WI38 (cell line): ENCODE measurements at regions not wholly inside any gene's neighbourhood (a gene's known extent, or its start where the extent isn't known, plus 50 kb on each side); places are given as distances from the start of the nearest gene placed in this dataset.

ENCODE experiments used
- H3K4me3 ChIP-seq: 2 replicates; pipeline ENCODE4 v1.5.1; 2011; ENCODE audit warnings: low read depth, mild to moderate bottlenecking, control low read depth, low read length
- TF ChIP-seq, protein P1 (sequence below): IDR thresholded peaks from 2 replicates; pipeline ENCODE4 v1.5.1; 2012; ENCODE audit warnings: low read depth, mild to moderate bottlenecking, control low read depth, low read length

DNA sequence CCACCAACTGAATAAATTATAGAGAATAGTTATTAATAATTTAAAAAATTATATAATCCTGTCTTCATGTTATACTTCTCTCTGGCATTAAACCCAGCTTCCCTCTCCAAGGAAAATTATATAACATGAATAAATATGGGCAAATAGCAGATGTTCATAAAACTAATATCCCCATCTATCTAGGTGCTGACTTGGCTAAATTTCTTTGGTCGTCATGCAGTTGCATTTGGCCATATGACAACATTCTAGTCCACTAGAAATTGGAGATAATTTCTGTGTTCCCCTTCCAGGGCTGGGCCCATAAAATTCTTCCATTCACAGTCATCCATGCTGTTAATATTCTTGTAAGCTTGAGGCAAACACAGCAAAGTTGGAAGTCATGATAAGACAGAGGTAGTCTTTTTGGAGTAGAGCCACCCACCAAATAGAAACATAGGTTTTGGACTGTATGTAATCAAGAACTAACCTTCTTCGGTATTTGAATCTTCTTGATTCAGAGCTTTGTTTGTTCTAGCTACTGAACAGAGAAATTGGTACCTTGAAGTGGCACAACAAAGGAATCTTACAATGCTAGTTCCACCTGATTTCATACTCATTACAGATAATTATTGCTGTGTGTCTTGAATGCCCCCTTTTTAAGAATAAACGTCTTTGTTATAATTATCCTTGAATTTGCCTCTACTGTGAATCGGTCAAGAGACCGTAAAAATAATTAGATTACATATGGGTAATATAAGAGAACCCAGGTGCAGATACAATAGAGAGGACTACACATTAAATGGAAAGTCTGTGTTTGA lies 678.5 kb upstream of the PCDH20 start:
- no peak overlapping the region for H3K4me3 ChIP-seq
- TF ChIP-seq, protein P1, sequence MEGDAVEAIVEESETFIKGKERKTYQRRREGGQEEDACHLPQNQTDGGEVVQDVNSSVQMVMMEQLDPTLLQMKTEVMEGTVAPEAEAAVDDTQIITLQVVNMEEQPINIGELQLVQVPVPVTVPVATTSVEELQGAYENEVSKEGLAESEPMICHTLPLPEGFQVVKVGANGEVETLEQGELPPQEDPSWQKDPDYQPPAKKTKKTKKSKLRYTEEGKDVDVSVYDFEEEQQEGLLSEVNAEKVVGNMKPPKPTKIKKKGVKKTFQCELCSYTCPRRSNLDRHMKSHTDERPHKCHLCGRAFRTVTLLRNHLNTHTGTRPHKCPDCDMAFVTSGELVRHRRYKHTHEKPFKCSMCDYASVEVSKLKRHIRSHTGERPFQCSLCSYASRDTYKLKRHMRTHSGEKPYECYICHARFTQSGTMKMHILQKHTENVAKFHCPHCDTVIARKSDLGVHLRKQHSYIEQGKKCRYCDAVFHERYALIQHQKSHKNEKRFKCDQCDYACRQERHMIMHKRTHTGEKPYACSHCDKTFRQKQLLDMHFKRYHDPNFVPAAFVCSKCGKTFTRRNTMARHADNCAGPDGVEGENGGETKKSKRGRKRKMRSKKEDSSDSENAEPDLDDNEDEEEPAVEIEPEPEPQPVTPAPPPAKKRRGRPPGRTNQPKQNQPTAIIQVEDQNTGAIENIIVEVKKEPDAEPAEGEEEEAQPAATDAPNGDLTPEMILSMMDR: no peak

DNA sequence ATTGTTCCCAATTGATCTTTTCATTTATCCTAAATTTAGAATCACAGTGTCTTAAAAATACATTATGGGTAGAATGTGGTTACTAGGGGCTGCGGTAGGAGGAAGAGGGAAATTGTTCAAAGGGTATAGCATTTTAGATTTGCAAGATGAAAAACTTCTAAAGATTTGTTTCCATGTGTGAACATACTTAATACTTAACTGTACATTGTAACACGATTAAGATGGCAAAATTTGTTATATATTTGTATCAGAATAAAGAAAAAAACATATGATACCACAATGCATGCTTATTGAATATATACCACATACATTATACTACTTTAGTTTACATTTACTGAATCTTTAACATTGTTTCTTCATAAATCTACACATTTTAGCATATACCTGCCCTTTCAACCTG lies 677.3 kb upstream of the PCDH20 start:
- H3K4me3 ChIP-seq: no peak overlapping the region
- TF ChIP-seq, protein P1: no peak

DNA sequence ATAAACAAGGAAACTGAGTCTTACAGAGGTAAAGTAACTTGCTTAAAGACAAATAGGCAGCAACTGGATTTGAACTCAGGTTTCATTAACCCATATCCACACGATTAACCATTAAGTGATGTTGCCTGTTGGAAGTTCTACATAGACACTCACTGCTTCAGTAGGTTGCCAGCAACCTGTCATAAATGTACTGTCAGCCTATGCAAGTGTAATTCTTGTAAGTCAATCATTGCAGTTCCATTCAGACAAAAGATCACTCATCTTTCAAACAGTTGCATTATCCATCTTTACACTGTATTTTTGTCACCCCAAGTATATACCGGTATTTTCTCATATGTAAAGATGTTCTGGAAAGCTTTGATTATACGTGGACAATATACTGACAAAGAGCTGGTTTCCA lies 676.9 kb upstream of the PCDH20 start:
- no peak overlapping the region for H3K4me3 ChIP-seq
- TF ChIP-seq, protein P1: no peak

DNA sequence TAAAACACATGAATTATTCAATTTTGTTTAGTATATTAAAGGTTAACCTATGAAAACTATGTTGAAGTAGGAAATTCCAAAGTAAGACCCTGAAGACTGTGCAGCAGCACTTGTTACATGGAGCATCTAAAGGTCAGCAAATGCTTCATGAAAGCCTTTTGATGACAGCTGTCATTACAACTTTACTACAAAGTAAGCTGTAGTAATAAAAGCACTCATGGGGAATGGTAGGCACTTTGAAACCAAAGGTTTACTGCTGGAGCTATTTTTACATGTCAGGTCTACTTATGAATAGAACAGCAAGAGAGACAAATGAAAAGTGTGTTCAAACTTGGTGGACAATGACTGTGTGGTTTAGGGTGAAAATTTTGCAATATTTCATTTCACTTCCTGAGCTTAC lies 672.5 kb upstream of the PCDH20 start:
- no peak overlapping the region for H3K4me3 ChIP-seq
- TF ChIP-seq, protein P1: no peak

DNA sequence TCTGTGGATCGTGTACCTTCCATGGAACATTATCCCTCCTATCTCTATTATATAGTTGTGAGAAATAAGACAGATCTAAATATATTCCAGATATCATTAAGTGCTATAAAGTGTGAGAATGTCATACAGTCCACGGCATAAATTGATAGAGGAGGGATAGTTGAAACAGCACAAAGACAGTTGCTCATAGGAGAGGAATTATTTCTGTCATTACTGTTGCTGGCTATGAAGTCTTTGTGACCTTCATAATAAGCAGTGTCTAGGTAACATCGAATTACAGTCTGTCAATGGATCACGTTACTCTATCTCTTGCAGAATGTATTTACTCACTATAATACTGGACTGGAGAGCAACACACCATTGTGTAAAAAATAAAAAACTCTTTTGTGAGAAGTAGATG lies 671.5 kb upstream of the PCDH20 start:
- TF ChIP-seq, protein P1: no peak

DNA sequence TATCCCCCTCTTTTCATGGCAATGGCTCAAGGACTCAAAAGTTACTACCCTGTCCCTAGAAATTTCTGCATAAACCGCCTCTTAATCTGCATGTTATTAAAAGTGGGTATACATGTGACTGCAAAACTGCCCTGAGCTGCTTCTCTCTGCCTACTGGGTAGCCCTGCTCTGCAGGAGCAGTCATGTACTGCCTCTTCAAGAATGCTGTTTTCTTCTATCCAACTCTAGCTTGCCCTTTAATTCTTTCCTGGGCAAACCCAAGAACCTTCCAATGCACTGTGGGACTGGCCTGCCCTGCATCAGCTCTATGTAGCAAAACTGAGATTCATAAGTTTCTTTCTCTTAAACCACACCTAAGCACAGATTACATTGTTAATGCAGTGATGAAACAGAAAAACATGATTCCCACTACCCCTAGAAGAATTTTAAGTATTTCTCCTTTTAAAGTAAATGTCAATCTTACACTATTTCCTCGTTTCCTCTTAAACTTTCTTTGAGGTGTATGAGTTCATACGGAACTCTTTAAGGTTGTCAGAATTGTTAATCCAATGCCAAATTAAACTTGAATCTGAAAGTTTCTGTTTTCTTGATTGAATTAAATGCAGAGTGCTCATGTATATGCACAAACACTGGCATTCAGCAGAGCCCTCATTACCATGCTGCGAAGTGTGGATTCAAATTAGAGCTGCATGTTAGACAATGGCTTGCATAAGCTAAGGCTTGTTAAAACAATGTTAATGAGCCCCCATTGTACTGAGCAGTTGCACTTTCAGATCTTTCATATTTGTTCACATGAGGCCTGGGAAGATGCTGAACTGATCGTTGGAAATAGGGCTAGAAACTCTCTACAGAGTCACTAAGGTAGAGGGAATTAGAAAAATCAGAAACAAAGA lies 669.9 kb upstream of the PCDH20 start:
- TF ChIP-seq, protein P1: no peak
- H3K4me3 ChIP-seq: no peak overlapping the region

More for the DNA sequence above, 671.5 kb upstream of the PCDH20 start:
- no peak overlapping the region for H3K4me3 ChIP-seq

DNA sequence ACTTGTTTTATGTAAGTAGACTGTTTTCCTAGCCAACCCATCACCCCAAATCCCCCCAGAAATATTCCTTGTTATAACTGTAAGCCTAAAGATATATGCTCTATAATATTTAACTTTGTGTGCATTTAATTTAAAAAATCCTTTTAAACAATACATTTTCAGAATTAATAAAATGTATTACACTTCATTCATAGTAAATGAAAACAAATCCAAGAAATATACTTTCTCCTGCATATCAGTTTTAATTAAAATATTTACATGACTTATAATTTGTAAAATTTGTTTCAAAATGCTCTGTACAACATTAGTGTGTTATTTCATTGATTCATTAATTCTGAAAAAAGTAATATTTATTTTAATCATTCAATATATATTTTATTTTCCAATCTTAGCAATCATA lies 669.1 kb upstream of the PCDH20 start:
- TF ChIP-seq, protein P1: no peak
- H3K4me3 ChIP-seq: no peak overlapping the region
